HL-60 (cell line): ENCODE measurements at regions not wholly inside any gene's neighbourhood (a gene's known extent, or its start where the extent isn't known, plus 50 kb on each side); places are given as distances from the start of the nearest gene placed in this dataset.

ENCODE experiments used
- CTCF ChIP-seq: IDR thresholded peaks from one replicate; pipeline ENCODE4 v1.5.1; 2011; ENCODE audit warnings: low read length, control low read depth, inconsistent platforms; ENCODE audit not compliant: insufficient read depth
- GABPA ChIP-seq: IDR thresholded peaks from 2 replicates; pipeline ENCODE4 v1.6.1; 2012; ENCODE audit warnings: low read depth
- POLR2AphosphoS5 ChIP-seq: IDR thresholded peaks from 2 replicates; pipeline ENCODE4 v1.6.1; 2012; ENCODE audit warnings: low read depth
- SPI1 ChIP-seq: IDR thresholded peaks from 2 replicates; pipeline ENCODE4 v1.6.1; 2012; ENCODE audit warnings: low read depth, mild to moderate bottlenecking, borderline replicate concordance

GRCh38 chr13:105984236-105984635, 551.2 kb downstream of the EFNB2 start:
- TF ChIP-seq CTCF (no peak), POLR2AphosphoS5 (no peak), SPI1 (no peak), GABPA (no peak)
